Left lung (tissue), 4 donors: ENCODE measurements at regions not wholly inside any gene's neighbourhood (a gene's known extent, or its start where the extent isn't known, plus 50 kb on each side); places are given as distances from the start of the nearest gene placed in this dataset.

Experiments used
- ATAC-seq: fragments of 200-7000 bp; cut with Tn5 transposase; one replicate; pipeline ENCODE4 v1.9.1; 2020; ENCODE audit warnings: moderate library complexity
- DNase-seq, 4 donors: peaks; one replicate each; pipeline ENCODE4 v3.0.0-alpha.2; 2013 to 2020
- H3K27ac ChIP-seq, 2 donors: fragments of 200-600 bp; sonication (generic) in 1 of 2; one replicate each; pipeline versions ENCODE4 v1.5.0 to v1.8.0; 2020 to 2021
- H3K27me3 ChIP-seq, 2 donors: fragments of 200-600 bp; sonication (generic) in 1 of 2; one replicate each; pipeline versions ENCODE4 v1.5.0 to v1.8.0; 2020 to 2021
- H3K36me3 ChIP-seq, 2 donors: fragments of 200-600 bp; sonication (generic) in 1 of 2; one replicate each; pipeline versions ENCODE4 v1.5.0 to v1.8.0; 2020 to 2021
- H3K4me1 ChIP-seq, 2 donors: fragments of 200-600 bp; one replicate each; pipeline ENCODE4 v1.8.0; 2021
- H3K4me3 ChIP-seq, 2 donors: fragments of 200-600 bp; sonication (generic) in 1 of 2; one replicate each; pipeline versions ENCODE4 v1.5.0 to v1.8.0; 2020 to 2021; ENCODE audit warnings: mild to moderate bottlenecking in 1 of 2
- H3K9me3 ChIP-seq, 2 donors: fragments of 200-600 bp; sonication (generic) in 1 of 2; one replicate each; pipeline versions ENCODE4 v1.5.0 to v1.8.0; 2020 to 2021
- intact Hi-C, 2 donors: fragments of 100-400 bp; cut with DNase I; formaldehyde crosslinking; loops; one replicate each; pipeline versions ENCODE4 v1.11.2 to v1.14.2; 2022
- TF ChIP-seq, protein P1 (sequence below), 2 donors: fragments of 200-600 bp; sonication (generic) in 1 of 2; IDR thresholded peaks; one replicate each; pipeline versions ENCODE4 v1.5.0 to v1.8.0; 2021; ENCODE audit warnings: antibody characterized with exemption in 2 of 2
- donor health status: DM: no; HTN: yes; CAD: no.
- donor health status: DM: no; HTN: no; CAD: no.

DNA sequence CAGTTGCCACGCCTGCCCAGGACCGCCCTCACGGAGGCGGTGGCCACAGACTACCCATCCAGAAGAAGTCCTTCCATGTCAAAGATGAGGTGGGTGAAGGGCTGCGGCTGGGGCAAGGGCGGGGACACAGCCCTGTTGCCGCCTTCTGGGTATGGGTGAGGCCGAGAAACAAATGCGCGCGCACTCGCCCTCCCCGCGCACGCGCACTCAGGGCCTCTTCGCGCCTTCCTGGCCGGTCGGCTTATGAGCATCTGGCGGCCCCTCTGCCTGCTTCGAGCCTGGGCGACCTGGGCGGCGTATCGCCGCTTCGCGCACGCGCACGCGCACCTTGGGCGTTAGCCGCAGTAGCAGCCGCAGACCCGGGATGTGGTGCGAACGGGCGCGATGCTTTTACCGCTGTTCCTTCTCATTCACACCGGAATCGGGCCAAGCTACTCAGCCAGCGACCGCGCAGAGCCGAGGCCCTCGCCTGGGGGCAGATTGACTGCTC lies 931.7 kb downstream of the NLGN4Y start:
- no peaks in the 10 kb centered on the region for H3K4me1 ChIP-seq
- no peak overlapping the region for H3K27ac ChIP-seq
- H3K36me3 ChIP-seq: no peaks in the 10 kb centered on the region
- ATAC-seq (no peak), DNase-seq (peak in 2 of 4 donors; percentile 78 to 87)
- peak overlapping the region in 1 of 2 donors; percentile 22 for H3K4me3 ChIP-seq
- TF ChIP-seq, protein P1, sequence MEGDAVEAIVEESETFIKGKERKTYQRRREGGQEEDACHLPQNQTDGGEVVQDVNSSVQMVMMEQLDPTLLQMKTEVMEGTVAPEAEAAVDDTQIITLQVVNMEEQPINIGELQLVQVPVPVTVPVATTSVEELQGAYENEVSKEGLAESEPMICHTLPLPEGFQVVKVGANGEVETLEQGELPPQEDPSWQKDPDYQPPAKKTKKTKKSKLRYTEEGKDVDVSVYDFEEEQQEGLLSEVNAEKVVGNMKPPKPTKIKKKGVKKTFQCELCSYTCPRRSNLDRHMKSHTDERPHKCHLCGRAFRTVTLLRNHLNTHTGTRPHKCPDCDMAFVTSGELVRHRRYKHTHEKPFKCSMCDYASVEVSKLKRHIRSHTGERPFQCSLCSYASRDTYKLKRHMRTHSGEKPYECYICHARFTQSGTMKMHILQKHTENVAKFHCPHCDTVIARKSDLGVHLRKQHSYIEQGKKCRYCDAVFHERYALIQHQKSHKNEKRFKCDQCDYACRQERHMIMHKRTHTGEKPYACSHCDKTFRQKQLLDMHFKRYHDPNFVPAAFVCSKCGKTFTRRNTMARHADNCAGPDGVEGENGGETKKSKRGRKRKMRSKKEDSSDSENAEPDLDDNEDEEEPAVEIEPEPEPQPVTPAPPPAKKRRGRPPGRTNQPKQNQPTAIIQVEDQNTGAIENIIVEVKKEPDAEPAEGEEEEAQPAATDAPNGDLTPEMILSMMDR (IDR thresholded peaks at IDR 0.05): no peak
- intact Hi-C loops: no loop called here
- H3K27me3 ChIP-seq: peaks cover 0 to 8% of the 10 kb centered on the region in 2 donors
- H3K9me3 ChIP-seq: no peaks in the 10 kb centered on the region

DNA sequence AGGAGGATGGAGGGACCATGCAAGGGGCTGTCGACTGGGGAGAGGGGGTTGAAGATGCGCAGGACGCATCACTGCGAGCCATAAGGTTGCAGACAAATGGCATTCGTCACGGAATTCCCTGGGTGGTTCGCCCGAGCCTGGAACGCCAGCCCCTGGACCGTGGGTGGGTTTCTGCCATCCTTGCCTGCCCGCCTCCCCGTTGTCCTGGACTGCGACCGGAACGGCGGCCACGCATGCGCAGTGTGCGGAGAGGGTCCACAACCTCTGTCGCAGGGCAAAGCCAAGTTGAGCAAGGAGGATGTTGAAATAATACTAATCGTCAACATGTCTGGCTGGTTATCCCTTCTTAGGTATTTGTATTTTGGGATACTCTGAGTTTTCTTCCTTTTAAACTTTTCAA lies 932.2 kb downstream of the NLGN4Y start:
- ATAC-seq (no peak), DNase-seq (peak in 1 of 4 donors; percentile 48)
- Histone ChIP-seq H3K4me3 (peak overlapping the region in 1 of 2 donors; percentile 22), H3K27me3 (peaks cover 0 to 8% of the 10 kb centered on the region in 2 donors), H3K9me3 (no peaks in the 10 kb centered on the region), H3K36me3 (no peaks in the 10 kb centered on the region), H3K4me1 (no peaks in the 10 kb centered on the region), H3K27ac (no peak overlapping the region)
- intact Hi-C loops: no loop called here
- TF ChIP-seq, protein P1 (IDR thresholded peaks at IDR 0.05): no peak

DNA sequence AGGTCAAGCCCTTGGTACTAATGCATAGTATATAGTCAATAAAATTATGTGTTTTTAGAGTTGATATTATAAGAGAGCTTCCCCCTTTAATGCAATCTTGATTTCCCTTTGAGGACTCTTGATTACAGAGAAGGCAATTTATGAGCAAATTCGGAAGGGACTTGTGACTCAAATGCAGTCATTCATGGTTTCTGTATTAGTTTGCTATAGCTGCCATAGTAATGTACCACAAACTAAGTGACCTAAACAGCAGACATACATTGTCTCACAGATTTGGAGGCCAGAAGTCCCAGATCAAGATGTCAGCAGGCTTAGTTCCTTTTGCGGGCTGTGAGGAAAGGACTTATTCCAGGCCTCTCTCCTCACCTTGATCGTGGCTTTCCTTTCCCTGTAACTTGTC lies 933.4 kb downstream of the NLGN4Y start:
- no peak for ATAC-seq

DNA sequence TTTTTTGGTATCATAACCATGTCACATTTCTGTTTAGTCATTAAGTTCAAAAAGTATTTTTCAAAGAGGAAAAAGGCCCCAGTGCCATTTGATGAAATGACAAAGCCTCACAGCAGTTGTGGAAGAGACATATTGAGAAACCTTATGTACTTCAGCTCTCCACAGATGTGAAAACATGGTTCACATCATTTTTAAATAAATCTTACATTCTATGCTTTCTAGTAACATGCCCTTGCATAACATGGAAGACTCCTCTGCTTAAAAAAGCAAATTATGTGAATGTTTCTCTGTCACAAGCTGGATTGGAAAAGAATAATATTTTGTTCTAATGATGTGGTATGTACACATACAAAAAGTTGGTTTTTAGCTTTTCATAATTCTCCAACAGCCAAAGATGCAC lies 934.1 kb downstream of the NLGN4Y start:
- H3K9me3 ChIP-seq: no peaks in the 10 kb centered on the region
- intact Hi-C loops: no loop called here

More for the DNA sequence above, 933.4 kb downstream of the NLGN4Y start:
- no peak for DNase-seq
- no peak overlapping the region for H3K4me3 ChIP-seq
- intact Hi-C loops: no loop called here
- no peaks in the 10 kb centered on the region for H3K9me3 ChIP-seq
- H3K36me3 ChIP-seq: no peaks in the 10 kb centered on the region
- TF ChIP-seq, protein P1 (IDR thresholded peaks at IDR 0.05): no peak
- no peaks in the 10 kb centered on the region for H3K4me1 ChIP-seq
- no peak overlapping the region for H3K27ac ChIP-seq
- peaks cover 0 to 8% of the 10 kb centered on the region in 2 donors for H3K27me3 ChIP-seq

DNA sequence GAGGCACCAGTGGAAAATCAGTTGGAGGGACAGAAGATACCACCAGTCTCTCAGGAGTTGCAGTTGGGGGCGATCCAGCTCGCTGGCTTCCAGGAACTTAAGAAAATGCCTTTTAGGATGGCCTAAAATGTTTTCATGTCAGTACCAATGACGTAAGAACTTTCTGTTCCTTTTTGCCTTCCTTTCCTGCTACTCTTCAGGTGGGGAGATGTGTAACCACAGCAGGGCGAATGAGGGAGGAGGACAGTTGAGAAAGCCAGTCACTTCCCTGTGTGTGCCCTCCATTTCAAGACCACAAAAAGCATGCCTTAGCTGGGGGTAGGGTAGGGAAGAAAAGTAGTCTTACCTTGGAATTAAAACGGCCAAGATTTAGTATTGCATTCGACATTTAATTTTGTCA lies 941.6 kb downstream of the NLGN4Y start:
- Histone ChIP-seq H3K36me3 (no peaks in the 10 kb centered on the region), H3K4me3 (no peak overlapping the region), H3K9me3 (no peaks in the 10 kb centered on the region), H3K4me1 (no peaks in the 10 kb centered on the region), H3K27ac (no peak overlapping the region), H3K27me3 (no peaks in the 10 kb centered on the region)
- no peak for DNase-seq
- TF ChIP-seq, protein P1 (IDR thresholded peaks at IDR 0.05): no peak
- ATAC-seq: no peak
- intact Hi-C loops: no loop called here

More for the DNA sequence above, 934.1 kb downstream of the NLGN4Y start:
- Histone ChIP-seq H3K36me3 (no peaks in the 10 kb centered on the region), H3K4me3 (no peak overlapping the region), H3K27me3 (peaks cover 0 to 8% of the 10 kb centered on the region in 2 donors), H3K27ac (no peak overlapping the region), H3K4me1 (no peaks in the 10 kb centered on the region)
- peak in 1 of 4 donors; percentile 53 for DNase-seq
- TF ChIP-seq, protein P1 (IDR thresholded peaks at IDR 0.05): no peak
- ATAC-seq: no peak
